IPS DF 6.9 (cell line): ENCODE measurements at regions not wholly inside any gene's neighbourhood (a gene's known extent, or its start where the extent isn't known, plus 50 kb on each side); places are given as distances from the start of the nearest gene placed in this dataset.

Experiments
- DNase-seq: peaks from one replicate; pipeline ENCODE4 v3.0.0-alpha.2; 2013; ENCODE audit warnings: low read depth, low spot score
- H3K27ac ChIP-seq: one replicate; pipeline ENCODE4 v1.5.1; 2013; ENCODE audit warnings: low read length, control low read depth
- H3K27me3 ChIP-seq: 2 replicates; pipeline ENCODE4 v1.6.1; 2013; ENCODE audit warnings: mild to moderate bottlenecking, low read length; ENCODE audit not compliant: control insufficient read depth, insufficient read depth
- H3K36me3 ChIP-seq: 2 replicates; pipeline ENCODE4 v1.6.1; 2013; ENCODE audit warnings: low read length; ENCODE audit not compliant: control insufficient read depth, insufficient read depth
- H3K4me1 ChIP-seq: 2 replicates; pipeline ENCODE4 v1.6.1; 2013; ENCODE audit warnings: low read length; ENCODE audit not compliant: control insufficient read depth, insufficient read depth
- H3K4me3 ChIP-seq: 2 replicates; pipeline ENCODE4 v1.5.1; 2013; ENCODE audit warnings: mild to moderate bottlenecking, low read length
- H3K9me3 ChIP-seq: 2 replicates; pipeline ENCODE4 v1.6.1; 2013; ENCODE audit warnings: low read length, inconsistent platforms; ENCODE audit not compliant: control insufficient read depth, insufficient read depth
- WGBS: extraction: QIAGEN DNeasy Blood & Tissue Kit; methylation state at CpG from one replicate; pipeline ENCODE4 v1.1.7; 2013; ENCODE audit warnings: mixed read lengths, missing lambda C conversion rate; ENCODE audit not compliant: insufficient read length, insufficient coverage; 5-methylcytosine and 5-hydroxymethylcytosine counted together

GRCh38 chr12:128178966-128179365 is 88.0 kb upstream of the TMEM132C start:
- DNase-seq, result no peak
- Histone ChIP-seq H3K27ac (no peak overlapping the region), H3K27me3 (no peaks in the 10 kb centered on the region; the same call in 1 of the 2 replicates), H3K4me1 (no peaks in the 10 kb centered on the region), H3K4me3 (no peak overlapping the region), H3K36me3 (no peaks in the 10 kb centered on the region), H3K9me3 (peaks cover 12% of the 10 kb centered on the region)
- WGBS, result no CpG with 5 or more reads among the region's 3 CpGs

- no peak overlapping the region for H3K27ac ChIP-seq
Observed at GRCh38 chr12:128180166-128180565, 86.8 kb upstream of the TMEM132C start.

GRCh38 chr12:128190052-128190451 is 76.9 kb upstream of the TMEM132C start:
- no peaks in the 10 kb centered on the region for H3K27me3 ChIP-seq
- no peaks in the 10 kb centered on the region for H3K4me1 ChIP-seq
- DNase-seq, result no peak
- no CpG with 5 or more reads among the region's 10 CpGs for WGBS
- H3K36me3 ChIP-seq, result no peaks in the 10 kb centered on the region
- no peak overlapping the region for H3K4me3 ChIP-seq
- peaks cover 24% of the 10 kb centered on the region for H3K9me3 ChIP-seq
- H3K27ac ChIP-seq, result no peak overlapping the region

More at GRCh38 chr12:128180166-128180565, 86.8 kb upstream of the TMEM132C start:
- WGBS, result no CpG with 5 or more reads among the region's 1 CpG
- Histone ChIP-seq H3K9me3 (peaks cover 9% of the 10 kb centered on the region), H3K36me3 (no peaks in the 10 kb centered on the region), H3K4me3 (no peak overlapping the region), H3K4me1 (no peaks in the 10 kb centered on the region), H3K27me3 (no peaks in the 10 kb centered on the region; the same call in 1 of the 2 replicates)
- no peak for DNase-seq

- H3K36me3 ChIP-seq, result no peaks in the 10 kb centered on the region
- H3K4me1 ChIP-seq, result no peaks in the 10 kb centered on the region
- no peak overlapping the region for H3K4me3 ChIP-seq
- no CpG with 5 or more reads among the region's 16 CpGs for WGBS
- DNase-seq, result no peak
- H3K9me3 ChIP-seq, result peaks cover 24% of the 10 kb centered on the region
- no peaks in the 10 kb centered on the region for H3K27me3 ChIP-seq
- no peak overlapping the region for H3K27ac ChIP-seq
Observed at GRCh38 chr12:128190614-128191013, 76.4 kb upstream of the TMEM132C start.

- no peak for DNase-seq
- H3K9me3 ChIP-seq, result peaks cover 29% of the 10 kb centered on the region
- H3K27ac ChIP-seq, result no peak overlapping the region
- H3K4me1 ChIP-seq, result no peaks in the 10 kb centered on the region
- no peaks in the 10 kb centered on the region for H3K36me3 ChIP-seq
- WGBS, result no CpG with 5 or more reads among the region's 14 CpGs
- no peak overlapping the region for H3K4me3 ChIP-seq
- H3K27me3 ChIP-seq, result no peaks in the 10 kb centered on the region
Observed at GRCh38 chr12:128191380-128191779, 75.6 kb upstream of the TMEM132C start.

GRCh38 chr12:128204711-128205110 is 62.3 kb upstream of the TMEM132C start:
- H3K4me1 ChIP-seq, result no peaks in the 10 kb centered on the region
- peaks cover 22% of the 10 kb centered on the region for H3K9me3 ChIP-seq
- H3K27me3 ChIP-seq, result no peaks in the 10 kb centered on the region
- no peaks in the 10 kb centered on the region for H3K36me3 ChIP-seq
- WGBS, result no CpG with 5 or more reads among the region's 7 CpGs
- no peak for DNase-seq
- H3K27ac ChIP-seq, result no peak overlapping the region
- H3K4me3 ChIP-seq, result no peak overlapping the region

- WGBS, result 100% methylated on average over 1 of the region's 3 CpGs
- Histone ChIP-seq H3K27me3 (no peaks in the 10 kb centered on the region), H3K4me3 (no peak overlapping the region), H3K27ac (no peak overlapping the region), H3K9me3 (peaks cover 22% of the 10 kb centered on the region), H3K36me3 (no peaks in the 10 kb centered on the region), H3K4me1 (no peaks in the 10 kb centered on the region)
- no peak for DNase-seq
Observed at GRCh38 chr12:128205145-128205544, 61.8 kb upstream of the TMEM132C start.

GRCh38 chr12:128205758-128206157 is 61.2 kb upstream of the TMEM132C start:
- H3K36me3 ChIP-seq, result no peaks in the 10 kb centered on the region
- H3K4me1 ChIP-seq, result no peaks in the 10 kb centered on the region
- no peak for DNase-seq
- H3K4me3 ChIP-seq, result no peak overlapping the region
- WGBS, result 100% methylated on average over 2 of the region's 7 CpGs
- H3K27me3 ChIP-seq, result no peaks in the 10 kb centered on the region
- H3K9me3 ChIP-seq, result peaks cover 21% of the 10 kb centered on the region
- no peak overlapping the region for H3K27ac ChIP-seq
